Sigmoid colon (tissue), 6 donors: ENCODE measurements at regions not wholly inside any gene's neighbourhood (a gene's known extent, or its start where the extent isn't known, plus 50 kb on each side); places are given as distances from the start of the nearest gene placed in this dataset.

Experiments used
- DNase-seq: peaks from one replicate; pipeline ENCODE4 v3.0.0-alpha.2; 2019
- H3K27ac ChIP-seq, 4 donors: fragments of 200-600 bp; sonication (generic); one replicate each; pipeline ENCODE4 v1.5.1; 2016 to 2019; ENCODE audit warnings: mild to moderate bottlenecking in 1 of 4
- H3K27me3 ChIP-seq, 3 donors: fragments of 200-600 bp; sonication (generic); one replicate each; pipeline ENCODE4 v1.5.1; 2019; ENCODE audit warnings: mild to moderate bottlenecking in 1 of 3
- H3K36me3 ChIP-seq, 4 donors: fragments of 200-600 bp; sonication (generic); one replicate each; pipeline ENCODE4 v1.5.1; 2016 to 2019
- H3K4me1 ChIP-seq, 4 donors: fragments of 200-600 bp; sonication (generic); one replicate each; pipeline ENCODE4 v1.5.1; 2017 to 2019
- H3K4me3 ChIP-seq, 4 donors: fragments of 200-600 bp; sonication (generic); one replicate each; pipeline ENCODE4 v1.5.1; 2017 to 2019; ENCODE audit warnings: mild to moderate bottlenecking in 2 of 4, moderate library complexity in 1 of 4
- H3K9me3 ChIP-seq, 4 donors: fragments of 200-600 bp in 3 of 4; sonication (generic) in 3 of 4; one replicate each; pipeline versions ENCODE4 v1.5.1 to v1.6.1; 2013 to 2019
- CTCF ChIP-seq, 4 experiments: fragments of 450-650 bp in 3 of 4; fragments of 200-600 bp in 1 of 4; IDR thresholded peaks; one replicate each; pipeline ENCODE4 v1.5.1; 2016 to 2019; ENCODE audit warnings: antibody characterized with exemption in 4 of 4, mild to moderate bottlenecking in 3 of 4, moderate library complexity in 2 of 4
- EP300 ChIP-seq, 4 donors: sonication (generic); formaldehyde crosslinking; IDR thresholded peaks; one replicate each; pipeline ENCODE4 v1.6.1; 2017; ENCODE audit warnings: antibody characterized with exemption in 4 of 4
- POLR2A ChIP-seq, 2 donors: fragments of 450-650 bp; IDR thresholded peaks; one replicate each; pipeline ENCODE4 v1.6.1; 2016; ENCODE audit warnings: antibody characterized with exemption in 2 of 2, mild to moderate bottlenecking in 2 of 2, moderate library complexity in 2 of 2
- POLR2AphosphoS5 ChIP-seq, 4 donors: sonication (generic); formaldehyde crosslinking; IDR thresholded peaks; one replicate each; pipeline ENCODE4 v1.6.1; 2017; ENCODE audit warnings: antibody characterized with exemption in 4 of 4
- WGBS, 2 donors: extraction: QIAGEN DNeasy Blood & Tissue Kit; methylation state at CpG; one replicate each; pipeline ENCODE4 v1.1.7; 2013; 5-methylcytosine and 5-hydroxymethylcytosine counted together
- intact Hi-C: fragments of 100-400 bp; cut with DNase I; formaldehyde crosslinking; loops from one replicate; pipeline ENCODE4 v1.15.1; 2023
- donor health status: healthy with polysubstance abuse.
- donor health status: healthy.

GRCh38 chr1:232211149-232211548, 418.8 kb downstream of the SIPA1L2 start:
- no peak overlapping the region for H3K27ac ChIP-seq
- intact Hi-C loops: no loop called here
- H3K4me1 ChIP-seq: no peaks in the 10 kb centered on the region
- H3K9me3 ChIP-seq: no peaks in the 10 kb centered on the region
- H3K4me3 ChIP-seq: no peak overlapping the region
- no peaks in the 10 kb centered on the region for H3K27me3 ChIP-seq
- WGBS, 2 donors: 80 to 92% methylated on average over 2 of the region's 2 CpGs
- H3K36me3 ChIP-seq: no peaks in the 10 kb centered on the region
- TF ChIP-seq CTCF (IDR thresholded peaks at IDR 0.05) (no peak), EP300 (IDR thresholded peaks at IDR 0.05) (no peak), POLR2A (IDR thresholded peaks at IDR 0.05) (no peak), POLR2AphosphoS5 (IDR thresholded peaks at IDR 0.05) (no peak)
- DNase-seq: no peak

- WGBS, 2 donors: 83 to 89% methylated on average over 4 of the region's 4 CpGs
- no peaks in the 10 kb centered on the region for H3K4me1 ChIP-seq
- intact Hi-C loops: no loop called here
- H3K4me3 ChIP-seq: no peak overlapping the region
- no peak for TF ChIP-seq POLR2A (IDR thresholded peaks at IDR 0.05)
- TF ChIP-seq POLR2AphosphoS5 (IDR thresholded peaks at IDR 0.05): no peak
- no peak for TF ChIP-seq CTCF (IDR thresholded peaks at IDR 0.05)
- no peak for TF ChIP-seq EP300 (IDR thresholded peaks at IDR 0.05)
- DNase-seq: no peak
- H3K27me3 ChIP-seq: no peaks in the 10 kb centered on the region
- no peak overlapping the region for H3K27ac ChIP-seq
- no peaks in the 10 kb centered on the region for H3K36me3 ChIP-seq
- H3K9me3 ChIP-seq: no peaks in the 10 kb centered on the region
Measured at GRCh38 chr1:232209357-232209756, 420.6 kb downstream of the SIPA1L2 start.

GRCh38 chr1:232207073-232207866, 422.7 kb downstream of the SIPA1L2 start:
- no peaks in the 10 kb centered on the region for H3K36me3 ChIP-seq
- no peak for DNase-seq
- intact Hi-C loops: no loop called here

GRCh38 chr1:232204269-232204668, 425.7 kb downstream of the SIPA1L2 start:
- H3K4me1 ChIP-seq: no peaks in the 10 kb centered on the region

More at GRCh38 chr1:232207073-232207866, 422.7 kb downstream of the SIPA1L2 start:
- Histone ChIP-seq H3K4me3 (no peak overlapping the region), H3K9me3 (peaks cover 0 to 5% (median 0%) of the 10 kb centered on the region in 4 donors), H3K27ac (no peak overlapping the region), H3K27me3 (no peaks in the 10 kb centered on the region), H3K4me1 (no peaks in the 10 kb centered on the region)
- WGBS, 2 donors: 68 to 78% methylated on average over 8 of the region's 8 CpGs
- TF ChIP-seq CTCF (IDR thresholded peaks at IDR 0.05) (no peak), POLR2AphosphoS5 (IDR thresholded peaks at IDR 0.05) (no peak), POLR2A (IDR thresholded peaks at IDR 0.05) (no peak), EP300 (IDR thresholded peaks at IDR 0.05) (no peak)

More at GRCh38 chr1:232204269-232204668, 425.7 kb downstream of the SIPA1L2 start:
- Histone ChIP-seq H3K36me3 (no peaks in the 10 kb centered on the region), H3K9me3 (peaks cover 0 to 5% (median 2%) of the 10 kb centered on the region in 4 donors), H3K4me3 (no peak overlapping the region), H3K27me3 (no peaks in the 10 kb centered on the region), H3K27ac (no peak overlapping the region)
- TF ChIP-seq EP300 (IDR thresholded peaks at IDR 0.05): no peak
- no peak for TF ChIP-seq CTCF (IDR thresholded peaks at IDR 0.05)
- no peak for TF ChIP-seq POLR2A (IDR thresholded peaks at IDR 0.05)
- no peak for TF ChIP-seq POLR2AphosphoS5 (IDR thresholded peaks at IDR 0.05)
- intact Hi-C loops: no loop called here
- no peak for DNase-seq
